WTC11 (cell line): ENCODE measurements at regions not wholly inside any gene's neighbourhood (a gene's known extent, or its start where the extent isn't known, plus 50 kb on each side); places are given as distances from the start of the nearest gene placed in this dataset.

Experiments used
- AFF4 ChIP-seq: sonication (generic); formaldehyde crosslinking; IDR thresholded peaks from 2 replicates; pipeline ENCODE4 v1.8.1; 2023; ENCODE audit warnings: mild to moderate bottlenecking, missing genetic modification reagents, borderline replicate concordance
- CREB1 ChIP-seq: sonication (generic); formaldehyde crosslinking; IDR thresholded peaks from 2 replicates; pipeline ENCODE4 v1.8.0; 2023; ENCODE audit warnings: mild to moderate bottlenecking, missing genetic modification reagents
- CTCF ChIP-seq: fragments of 200-600 bp; IDR thresholded peaks from 2 replicates; pipeline ENCODE4 v1.8.0; 2022; ENCODE audit warnings: antibody characterized with exemption
- E2F1 ChIP-seq: sonication (generic); formaldehyde crosslinking; IDR thresholded peaks from 2 replicates; pipeline ENCODE4 v1.8.0; 2022; ENCODE audit warnings: mild to moderate bottlenecking, missing genetic modification reagents
- ELF4 ChIP-seq: sonication (generic); formaldehyde crosslinking; IDR thresholded peaks from 2 replicates; pipeline ENCODE4 v1.8.1; 2022; ENCODE audit warnings: low read depth, mild to moderate bottlenecking, moderate library complexity, missing genetic modification reagents
- HMGXB4 ChIP-seq: sonication (generic); formaldehyde crosslinking; IDR thresholded peaks from 2 replicates; pipeline ENCODE4 v1.8.1; 2023; ENCODE audit warnings: mild to moderate bottlenecking, moderate library complexity, missing genetic modification reagents
- NFYB ChIP-seq: sonication (generic); formaldehyde crosslinking; conservative IDR thresholded peaks from 2 replicates; pipeline ENCODE4 v1.8.0; 2022; ENCODE audit warnings: low read depth, missing genetic modification reagents
- NR3C1 ChIP-seq: sonication (generic); formaldehyde crosslinking; conservative IDR thresholded peaks from 2 replicates; pipeline ENCODE4 v1.8.1; 2023; ENCODE audit warnings: low read depth, mild to moderate bottlenecking, missing genetic modification reagents
- USF2 ChIP-seq: sonication (generic); formaldehyde crosslinking; IDR thresholded peaks from 2 replicates; pipeline ENCODE4 v1.8.1; 2023; ENCODE audit warnings: mild to moderate bottlenecking, missing genetic modification reagents, moderate library complexity

- TF ChIP-seq CTCF (no peak), NR3C1 (CRISPR knock-in tag) (no peak), CREB1 (CRISPR knock-in tag) (no peak), E2F1 (CRISPR knock-in tag) (no peak), AFF4 (CRISPR knock-in tag) (no peak), NFYB (CRISPR knock-in tag) (no peak), ELF4 (no peak), USF2 (CRISPR knock-in tag) (no peak), HMGXB4 (CRISPR knock-in tag) (no peak)
Measured at GRCh38 chr18:59963229-59963628, 63.4 kb downstream of the PMAIP1 start.
